Tibial nerve (tissue), 4 donors: ENCODE measurements at regions not wholly inside any gene's neighbourhood (a gene's known extent, or its start where the extent isn't known, plus 50 kb on each side); places are given as distances from the start of the nearest gene placed in this dataset.

Experiments
- DNase-seq, 2 donors: peaks; one replicate each; pipeline ENCODE4 v3.0.0-alpha.2; 2019; ENCODE audit warnings: low spot score in 2 of 2
- H3K27ac ChIP-seq, 4 donors: fragments of 200-600 bp; sonication (generic) in 3 of 4; one replicate each; pipeline ENCODE4 v1.5.1; 2017 to 2019; ENCODE audit warnings: mild to moderate bottlenecking in 1 of 4
- H3K27me3 ChIP-seq, 2 donors: fragments of 200-600 bp; sonication (generic) in 1 of 2; one replicate each; pipeline versions ENCODE4 v1.5.1 to v1.6.0; 2017 to 2019
- H3K36me3 ChIP-seq, 3 donors: fragments of 200-600 bp; sonication (generic); one replicate each; pipeline ENCODE4 v1.5.1; 2018 to 2019
- H3K4me1 ChIP-seq, 4 donors: fragments of 200-600 bp; sonication (generic) in 3 of 4; one replicate each; pipeline ENCODE4 v1.5.1; 2017 to 2019
- H3K4me3 ChIP-seq, 4 donors: fragments of 200-600 bp; sonication (generic) in 3 of 4; one replicate each; pipeline ENCODE4 v1.5.1; 2017 to 2019; ENCODE audit warnings: mild to moderate bottlenecking in 1 of 4, moderate library complexity in 1 of 4
- H3K9me3 ChIP-seq, 4 donors: fragments of 200-600 bp; sonication (generic) in 3 of 4; one replicate each; pipeline ENCODE4 v1.5.1; 2017 to 2019
- EP300 ChIP-seq, 2 donors: sonication (generic); formaldehyde crosslinking; IDR thresholded peaks; one replicate each; pipeline ENCODE4 v1.6.1; 2017; ENCODE audit warnings: antibody characterized with exemption in 2 of 2, mild to moderate bottlenecking in 1 of 2
- POLR2A ChIP-seq, 2 donors: fragments of 450-650 bp; IDR thresholded peaks; one replicate each; pipeline ENCODE4 v1.6.1; 2017; ENCODE audit warnings: antibody characterized with exemption in 2 of 2, mild to moderate bottlenecking in 2 of 2, moderate library complexity in 2 of 2
- WGBS, 2 donors: methylation state at CpG; one replicate each; pipeline ENCODE4 v1.1.5; 2018; 5-methylcytosine and 5-hydroxymethylcytosine counted together
- TF ChIP-seq, protein P1 (sequence below), 5 experiments: fragments of 200-600 bp in 3 of 5; fragments of 450-650 bp in 2 of 5; sonication (generic) in 3 of 5; IDR thresholded peaks; one replicate each; pipeline ENCODE4 v1.5.1; 2016 to 2019; ENCODE audit warnings: antibody characterized with exemption in 5 of 5, mild to moderate bottlenecking in 3 of 5, moderate library complexity in 2 of 5

GRCh38 chr14:61602003-61602732 is 93.1 kb upstream of the HIF1A start:
- no peaks in the 10 kb centered on the region for H3K27me3 ChIP-seq
- H3K36me3 ChIP-seq, result no peaks in the 10 kb centered on the region
- H3K9me3 ChIP-seq, result no peaks in the 10 kb centered on the region
- TF ChIP-seq POLR2A (IDR thresholded peaks at IDR 0.05), result no peak
- TF ChIP-seq, protein P1, sequence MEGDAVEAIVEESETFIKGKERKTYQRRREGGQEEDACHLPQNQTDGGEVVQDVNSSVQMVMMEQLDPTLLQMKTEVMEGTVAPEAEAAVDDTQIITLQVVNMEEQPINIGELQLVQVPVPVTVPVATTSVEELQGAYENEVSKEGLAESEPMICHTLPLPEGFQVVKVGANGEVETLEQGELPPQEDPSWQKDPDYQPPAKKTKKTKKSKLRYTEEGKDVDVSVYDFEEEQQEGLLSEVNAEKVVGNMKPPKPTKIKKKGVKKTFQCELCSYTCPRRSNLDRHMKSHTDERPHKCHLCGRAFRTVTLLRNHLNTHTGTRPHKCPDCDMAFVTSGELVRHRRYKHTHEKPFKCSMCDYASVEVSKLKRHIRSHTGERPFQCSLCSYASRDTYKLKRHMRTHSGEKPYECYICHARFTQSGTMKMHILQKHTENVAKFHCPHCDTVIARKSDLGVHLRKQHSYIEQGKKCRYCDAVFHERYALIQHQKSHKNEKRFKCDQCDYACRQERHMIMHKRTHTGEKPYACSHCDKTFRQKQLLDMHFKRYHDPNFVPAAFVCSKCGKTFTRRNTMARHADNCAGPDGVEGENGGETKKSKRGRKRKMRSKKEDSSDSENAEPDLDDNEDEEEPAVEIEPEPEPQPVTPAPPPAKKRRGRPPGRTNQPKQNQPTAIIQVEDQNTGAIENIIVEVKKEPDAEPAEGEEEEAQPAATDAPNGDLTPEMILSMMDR (IDR thresholded peaks at IDR 0.05), result no peak
- TF ChIP-seq EP300 (IDR thresholded peaks at IDR 0.05), result no peak
- peaks cover 0 to 5% (median 0%) of the 10 kb centered on the region in 4 donors for H3K4me1 ChIP-seq
- WGBS, 2 donors, result 49 to 50% methylated on average over 13 of the region's 13 CpGs
- H3K4me3 ChIP-seq, result no peak overlapping the region
- no peak for DNase-seq
- H3K27ac ChIP-seq, result no peak overlapping the region

- Histone ChIP-seq H3K4me1 (peaks cover 0 to 5% (median 0%) of the 10 kb centered on the region in 4 donors), H3K9me3 (no peaks in the 10 kb centered on the region), H3K27me3 (no peaks in the 10 kb centered on the region), H3K27ac (no peak overlapping the region), H3K4me3 (no peak overlapping the region), H3K36me3 (no peaks in the 10 kb centered on the region)
- DNase-seq, result no peak
- WGBS, 2 donors, result 32 to 36% methylated on average over 1 of the region's 1 CpG
- TF ChIP-seq, protein P1 (IDR thresholded peaks at IDR 0.05), result no peak
- TF ChIP-seq EP300 (IDR thresholded peaks at IDR 0.05) (no peak), POLR2A (IDR thresholded peaks at IDR 0.05) (no peak)
Measured at GRCh38 chr14:61602733-61603077, 92.6 kb upstream of the HIF1A start.

DNA sequence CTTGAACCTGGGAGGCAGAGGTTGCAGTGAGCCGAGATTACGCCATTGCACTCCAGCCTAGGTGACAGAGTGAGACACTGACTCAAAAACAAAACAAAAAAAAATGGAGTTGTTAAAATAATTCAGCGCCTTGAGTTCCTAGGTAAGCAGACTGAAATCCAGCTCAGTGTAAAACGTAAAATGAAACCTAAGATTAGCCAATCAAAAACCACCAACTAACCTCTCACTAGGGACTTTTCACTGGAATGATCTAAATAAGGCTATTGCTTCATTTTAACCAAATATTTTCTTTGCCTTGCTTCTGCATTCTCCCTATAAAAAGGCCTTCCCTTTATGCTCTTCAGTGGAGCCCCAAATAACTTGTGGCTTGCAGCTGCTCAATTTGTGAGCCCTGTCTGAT is 91.6 kb upstream of the HIF1A start:
- Histone ChIP-seq H3K4me3 (no peak overlapping the region), H3K27me3 (no peaks in the 10 kb centered on the region), H3K4me1 (peaks cover 0 to 10% (median 0%) of the 10 kb centered on the region in 4 donors), H3K36me3 (no peaks in the 10 kb centered on the region), H3K27ac (no peak overlapping the region), H3K9me3 (no peaks in the 10 kb centered on the region)
- TF ChIP-seq POLR2A (IDR thresholded peaks at IDR 0.05) (no peak), EP300 (IDR thresholded peaks at IDR 0.05) (no peak)
- TF ChIP-seq, protein P1 (IDR thresholded peaks at IDR 0.05), result no peak
- no peak for DNase-seq
- WGBS, 2 donors, result 80 to 86% methylated on average over 4 of the region's 4 CpGs

DNA sequence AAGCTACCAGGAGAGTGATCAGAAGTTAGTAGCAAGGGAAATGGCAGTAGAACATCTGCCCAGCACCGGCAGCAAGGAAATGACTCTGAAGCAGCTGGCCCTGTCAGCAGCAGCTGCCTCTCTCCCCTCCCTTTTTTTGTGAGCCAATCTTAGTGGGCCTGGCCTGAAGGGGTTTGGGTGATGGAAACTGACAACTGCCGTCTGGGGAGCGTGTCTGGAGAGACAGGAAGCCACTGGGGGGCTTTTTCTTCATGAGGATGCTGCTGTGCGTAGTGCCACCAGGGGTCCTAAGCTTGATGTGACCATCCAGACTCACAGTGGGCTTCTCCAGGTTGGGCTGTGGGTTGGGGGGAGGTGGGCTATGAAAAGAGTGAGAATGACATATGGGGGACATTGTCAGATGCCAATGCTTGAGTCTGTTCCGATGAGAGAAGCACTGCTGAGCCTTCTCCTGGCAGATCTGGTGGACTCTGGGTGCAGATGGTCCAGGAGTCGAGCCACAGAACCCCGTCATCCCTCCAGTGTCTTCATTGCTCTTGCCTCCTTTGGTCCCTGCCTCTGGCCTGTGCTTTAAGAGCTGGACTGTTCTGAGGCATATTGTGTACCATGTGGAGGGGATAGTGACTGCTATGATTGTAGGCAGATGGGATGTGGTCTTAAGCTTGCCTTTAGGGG is 87.6 kb upstream of the HIF1A start:
- H3K27ac ChIP-seq, result no peak overlapping the region
- H3K27me3 ChIP-seq, result no peaks in the 10 kb centered on the region
- no peak overlapping the region for H3K4me3 ChIP-seq
- peaks cover 0 to 10% (median 6%) of the 10 kb centered on the region in 4 donors for H3K4me1 ChIP-seq
- H3K9me3 ChIP-seq, result no peaks in the 10 kb centered on the region
- 66 to 72% methylated on average over 7 of the region's 7 CpGs for WGBS, 2 donors
- H3K36me3 ChIP-seq, result no peaks in the 10 kb centered on the region
- DNase-seq, result no peak
- TF ChIP-seq POLR2A (IDR thresholded peaks at IDR 0.05) (no peak), EP300 (IDR thresholded peaks at IDR 0.05) (no peak)
- TF ChIP-seq, protein P1 (IDR thresholded peaks at IDR 0.05), result no peak
